Panc1 (cell line): ENCODE measurements at regions not wholly inside any gene's neighbourhood (a gene's known extent, or its start where the extent isn't known, plus 50 kb on each side); places are given as distances from the start of the nearest gene placed in this dataset.

Experiments
- ATAC-seq: fragments of 200-7000 bp; cut with Tn5 transposase; 2 replicates; pipeline ENCODE4 v1.9.1; 2020; ENCODE audit warnings: mild to moderate bottlenecking, moderate library complexity
- BruUV-seq: library from RNA; stranded (reverse); fragments of 400-500 nt; replicated peaks from 2 replicates; lab custom pipeline; 2021; lab: Mats Ljungman, UMichigan
- CTCF ChIA-PET: fragments of 300-600 bp; sonication (Branson Sonifier 250); formaldehyde crosslinking; loops from one replicate; lab custom pipeline; 2022; ENCODE audit warnings: antibody characterized with exemption; lab: Charles Lee
- POLR2A ChIA-PET: fragments of 300-600 bp; sonication (Branson Sonifier 250); formaldehyde crosslinking; loops from one replicate; lab custom pipeline; 2022; ENCODE audit warnings: antibody characterized with exemption; lab: Charles Lee
- DNase-seq: peaks from one replicate; pipeline ENCODE4 v3.0.0-alpha.2; 2010; ENCODE audit warnings: low read depth, low spot score
- H3K27ac ChIP-seq: 2 replicates; pipeline ENCODE4 v1.5.1; 2011; ENCODE audit warnings: mild to moderate bottlenecking, low read length, inconsistent platforms
- H3K27me3 ChIP-seq: fragments of 200-500 bp; sonication (Bioruptor generic); 2 replicates; pipeline ENCODE4 v1.6.0; 2014; ENCODE audit warnings: low read length, inconsistent platforms; ENCODE audit not compliant: control insufficient read depth, insufficient read depth
- H3K36me3 ChIP-seq: fragments of 200-500 bp; sonication (Bioruptor generic); 2 replicates; pipeline ENCODE4 v1.5.1; 2014; ENCODE audit warnings: inconsistent platforms, mild to moderate bottlenecking, low read length, moderate library complexity; ENCODE audit not compliant: control insufficient read depth, insufficient read depth
- H3K4me1 ChIP-seq: 2 replicates; pipeline ENCODE4 v1.5.1; 2011; ENCODE audit warnings: inconsistent platforms, mild to moderate bottlenecking, low read length, moderate library complexity; ENCODE audit not compliant: control insufficient read depth, insufficient read depth
- H3K4me3 ChIP-seq, 2 experiments: 2 replicates each; pipeline ENCODE4 v1.5.1; 2011 to 2012; ENCODE audit warnings: low read depth in 2 of 2, low read length in 2 of 2, mild to moderate bottlenecking in 2 of 2, inconsistent platforms in 1 of 2, moderate library complexity in 1 of 2
- H3K9me3 ChIP-seq: fragments of 200-500 bp; sonication (Bioruptor generic); 2 replicates; pipeline ENCODE4 v1.5.1; 2014; ENCODE audit warnings: low read depth, mild to moderate bottlenecking, inconsistent platforms, low read length, moderate library complexity; ENCODE audit not compliant: control insufficient read depth, insufficient read depth
- POLR2AphosphoS5 ChIP-seq: IDR thresholded peaks from 2 replicates; pipeline ENCODE4 v1.6.1; 2012; ENCODE audit warnings: mild to moderate bottlenecking, low read depth, low read length, moderate library complexity
- SIN3A ChIP-seq: IDR thresholded peaks from 2 replicates; pipeline ENCODE4 v1.6.1; 2012; ENCODE audit warnings: low read depth, mild to moderate bottlenecking, low read length, moderate library complexity, borderline replicate concordance; ENCODE audit not compliant: insufficient read depth
- TCF7L2 ChIP-seq: IDR thresholded peaks from 2 replicates; pipeline ENCODE4 v1.6.1; 2011; ENCODE audit warnings: mild to moderate bottlenecking, low read depth, low read length, inconsistent platforms
- in situ Hi-C: cut with HindIII; loops from 2 replicates; pipeline ENCODE4 v1.10.0; 2016; ENCODE audit warnings: low sequenced_read_pairs, low pct_unique_long_range_greater_than_20kb
- intact Hi-C: fragments of 100-400 bp; cut with micrococcal nuclease; formaldehyde crosslinking; loops from one replicate; pipeline ENCODE4 v1.10.0; 2022; ENCODE audit not compliant: unreplicated experiment
- TF ChIP-seq, protein P1 (sequence below): fragments of 450-650 bp; IDR thresholded peaks from 2 replicates; pipeline ENCODE4 v1.5.1; 2017; ENCODE audit warnings: mild to moderate bottlenecking
- TF ChIP-seq, protein P2 (sequence below), 2 experiments: IDR thresholded peaks; 2 replicates each; pipeline ENCODE4 v1.6.1; 2011 to 2012; ENCODE audit warnings: low read depth in 2 of 2, control low read depth in 1 of 2, low read length in 1 of 2, mild to moderate bottlenecking in 1 of 2, moderate library complexity in 1 of 2; ENCODE audit not compliant: insufficient read depth in 1 of 2

DNA sequence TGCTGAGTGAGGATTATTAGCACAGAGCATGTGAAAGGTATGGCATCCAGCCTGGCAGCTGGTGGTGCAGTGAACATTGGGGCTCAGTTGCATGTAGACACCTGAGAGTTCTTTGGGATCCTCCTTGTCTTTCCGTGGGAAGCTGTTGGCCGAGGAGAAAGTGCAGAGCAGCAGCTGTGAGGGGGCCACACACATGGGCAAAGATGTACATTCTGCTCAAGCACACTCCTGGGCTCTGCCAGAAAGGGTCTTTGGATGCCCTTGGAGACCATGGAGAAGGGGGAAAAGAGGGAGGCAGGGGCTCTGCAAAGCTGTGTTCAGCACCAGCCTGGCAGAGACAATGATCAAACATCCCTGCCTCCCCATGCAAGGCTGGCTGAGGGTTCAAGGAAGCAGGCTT is 138.7 kb upstream of the PITX1 start:
- ATAC-seq, result no peak
- Histone ChIP-seq H3K9me3 (no peaks in the 10 kb centered on the region), H3K36me3 (no peaks in the 10 kb centered on the region), H3K27me3 (peaks cover 16% of the 10 kb centered on the region; the same call in 1 of the 2 replicates), H3K4me3 (no peak overlapping the region), H3K27ac (no peak overlapping the region), H3K4me1 (no peaks in the 10 kb centered on the region)
- in situ Hi-C loops, result no loop called here
- intact Hi-C loops, result loop anchor here (1.0 kb wide), 1 partner anchor 20 kb away; no protein-coding TSS in a partner anchor
- DNase-seq, result no peak
- TF ChIP-seq, protein P1, sequence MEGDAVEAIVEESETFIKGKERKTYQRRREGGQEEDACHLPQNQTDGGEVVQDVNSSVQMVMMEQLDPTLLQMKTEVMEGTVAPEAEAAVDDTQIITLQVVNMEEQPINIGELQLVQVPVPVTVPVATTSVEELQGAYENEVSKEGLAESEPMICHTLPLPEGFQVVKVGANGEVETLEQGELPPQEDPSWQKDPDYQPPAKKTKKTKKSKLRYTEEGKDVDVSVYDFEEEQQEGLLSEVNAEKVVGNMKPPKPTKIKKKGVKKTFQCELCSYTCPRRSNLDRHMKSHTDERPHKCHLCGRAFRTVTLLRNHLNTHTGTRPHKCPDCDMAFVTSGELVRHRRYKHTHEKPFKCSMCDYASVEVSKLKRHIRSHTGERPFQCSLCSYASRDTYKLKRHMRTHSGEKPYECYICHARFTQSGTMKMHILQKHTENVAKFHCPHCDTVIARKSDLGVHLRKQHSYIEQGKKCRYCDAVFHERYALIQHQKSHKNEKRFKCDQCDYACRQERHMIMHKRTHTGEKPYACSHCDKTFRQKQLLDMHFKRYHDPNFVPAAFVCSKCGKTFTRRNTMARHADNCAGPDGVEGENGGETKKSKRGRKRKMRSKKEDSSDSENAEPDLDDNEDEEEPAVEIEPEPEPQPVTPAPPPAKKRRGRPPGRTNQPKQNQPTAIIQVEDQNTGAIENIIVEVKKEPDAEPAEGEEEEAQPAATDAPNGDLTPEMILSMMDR, result no peak
- TF ChIP-seq, protein P2, sequence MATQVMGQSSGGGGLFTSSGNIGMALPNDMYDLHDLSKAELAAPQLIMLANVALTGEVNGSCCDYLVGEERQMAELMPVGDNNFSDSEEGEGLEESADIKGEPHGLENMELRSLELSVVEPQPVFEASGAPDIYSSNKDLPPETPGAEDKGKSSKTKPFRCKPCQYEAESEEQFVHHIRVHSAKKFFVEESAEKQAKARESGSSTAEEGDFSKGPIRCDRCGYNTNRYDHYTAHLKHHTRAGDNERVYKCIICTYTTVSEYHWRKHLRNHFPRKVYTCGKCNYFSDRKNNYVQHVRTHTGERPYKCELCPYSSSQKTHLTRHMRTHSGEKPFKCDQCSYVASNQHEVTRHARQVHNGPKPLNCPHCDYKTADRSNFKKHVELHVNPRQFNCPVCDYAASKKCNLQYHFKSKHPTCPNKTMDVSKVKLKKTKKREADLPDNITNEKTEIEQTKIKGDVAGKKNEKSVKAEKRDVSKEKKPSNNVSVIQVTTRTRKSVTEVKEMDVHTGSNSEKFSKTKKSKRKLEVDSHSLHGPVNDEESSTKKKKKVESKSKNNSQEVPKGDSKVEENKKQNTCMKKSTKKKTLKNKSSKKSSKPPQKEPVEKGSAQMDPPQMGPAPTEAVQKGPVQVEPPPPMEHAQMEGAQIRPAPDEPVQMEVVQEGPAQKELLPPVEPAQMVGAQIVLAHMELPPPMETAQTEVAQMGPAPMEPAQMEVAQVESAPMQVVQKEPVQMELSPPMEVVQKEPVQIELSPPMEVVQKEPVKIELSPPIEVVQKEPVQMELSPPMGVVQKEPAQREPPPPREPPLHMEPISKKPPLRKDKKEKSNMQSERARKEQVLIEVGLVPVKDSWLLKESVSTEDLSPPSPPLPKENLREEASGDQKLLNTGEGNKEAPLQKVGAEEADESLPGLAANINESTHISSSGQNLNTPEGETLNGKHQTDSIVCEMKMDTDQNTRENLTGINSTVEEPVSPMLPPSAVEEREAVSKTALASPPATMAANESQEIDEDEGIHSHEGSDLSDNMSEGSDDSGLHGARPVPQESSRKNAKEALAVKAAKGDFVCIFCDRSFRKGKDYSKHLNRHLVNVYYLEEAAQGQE (IDR thresholded peaks at IDR 0.05; ENCODE audit: insufficient read depth in 1 of 2, low read depth in 2 of 2, low read length in 1 of 2), result no peak
- TF ChIP-seq SIN3A (no peak), POLR2AphosphoS5 (no peak), TCF7L2 (no peak)
- ChIA-PET CTCF (no interaction called here), POLR2A (no interaction called here)
- BruUV-seq, result no TSS peak

DNA sequence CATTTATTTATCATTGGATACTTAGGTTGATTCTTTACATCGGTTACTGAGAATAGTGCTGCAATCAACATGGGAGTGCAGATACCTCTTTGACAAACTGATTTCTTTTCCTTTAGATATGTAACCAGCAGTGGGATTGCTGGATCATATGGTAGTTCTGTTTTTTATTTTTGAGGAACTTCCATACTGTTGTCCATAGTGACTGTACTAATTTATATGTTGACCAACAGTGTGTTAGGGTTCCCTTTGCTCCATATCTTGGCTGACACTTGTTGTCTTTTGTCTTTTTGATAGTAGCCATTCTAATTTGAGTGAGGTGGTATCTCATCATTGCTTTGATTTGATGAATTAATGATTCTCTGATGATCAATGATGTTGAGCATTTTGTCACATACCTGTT is 137.3 kb upstream of the PITX1 start:
- ChIA-PET POLR2A (no interaction called here), CTCF (no interaction called here)
- no peak overlapping the region for H3K27ac ChIP-seq
- H3K4me3 ChIP-seq, result no peak overlapping the region
- no peaks in the 10 kb centered on the region for H3K4me1 ChIP-seq
- DNase-seq, result no peak
- intact Hi-C loops, result no loop called here
- H3K36me3 ChIP-seq, result no peaks in the 10 kb centered on the region
- no peak for ATAC-seq
- H3K27me3 ChIP-seq, result peaks cover 23% of the 10 kb centered on the region; the same call in 1 of the 2 replicates
- no TSS peak for BruUV-seq
- H3K9me3 ChIP-seq, result no peaks in the 10 kb centered on the region
- TF ChIP-seq SIN3A (no peak), TCF7L2 (no peak), POLR2AphosphoS5 (no peak)
- TF ChIP-seq, protein P2 (IDR thresholded peaks at IDR 0.05; ENCODE audit: insufficient read depth in 1 of 2, low read depth in 2 of 2, low read length in 1 of 2), result no peak
- TF ChIP-seq, protein P1, result no peak
- in situ Hi-C loops, result no loop called here
